HG03432 (cell line): ENCODE measurements at regions not wholly inside any gene's neighbourhood (a gene's known extent, or its start where the extent isn't known, plus 50 kb on each side); places are given as distances from the start of the nearest gene placed in this dataset.
"Not testable (repeated sequence)": the region's sequence is repeated elsewhere in the genome, so short reads cannot be mapped to it uniquely, and the experiment has no call there.

Experiments
- ATAC-seq: cut with Tn5 transposase; IDR thresholded peaks from one replicate; pipeline ENCODE4 v1.9.1; 2021; ENCODE audit warnings: mild to moderate bottlenecking, moderate library complexity; ENCODE audit not compliant: unreplicated experiment

DNA sequence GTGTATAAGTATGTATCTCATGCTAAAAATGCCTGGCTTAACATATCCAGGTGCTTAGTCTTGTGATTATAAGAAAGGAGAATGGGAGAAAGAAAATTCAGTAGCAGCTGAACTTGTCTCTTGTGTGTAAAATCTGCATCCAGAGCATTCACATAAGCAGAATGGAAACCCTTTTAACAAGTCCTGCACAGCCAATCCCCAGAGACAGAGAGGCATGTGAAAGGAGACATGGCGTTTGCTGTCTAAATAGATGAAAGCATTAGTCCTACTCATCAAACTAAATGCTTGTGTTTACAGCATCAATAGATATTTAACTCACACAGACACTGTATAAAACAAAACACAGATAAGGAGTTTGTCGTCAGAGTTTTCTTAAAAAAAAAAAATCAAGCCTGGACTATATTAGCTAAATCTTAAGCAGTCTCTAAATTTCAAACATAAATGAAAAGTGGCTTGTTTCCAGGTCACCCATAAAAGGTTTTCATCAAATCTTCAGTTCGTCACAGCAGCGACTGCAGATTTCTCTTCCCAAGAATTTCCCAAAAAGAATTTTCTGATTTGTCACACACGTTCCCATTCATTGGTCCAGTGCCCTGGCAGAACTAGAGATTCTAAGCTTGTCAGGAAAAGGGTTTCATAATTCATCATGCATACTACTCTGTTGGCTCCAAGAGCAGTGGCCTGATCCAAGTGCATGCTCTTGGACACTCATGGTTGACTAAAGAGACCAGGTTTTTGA is 249.2 kb downstream of the BTG1 start:
- no peak for ATAC-seq

DNA sequence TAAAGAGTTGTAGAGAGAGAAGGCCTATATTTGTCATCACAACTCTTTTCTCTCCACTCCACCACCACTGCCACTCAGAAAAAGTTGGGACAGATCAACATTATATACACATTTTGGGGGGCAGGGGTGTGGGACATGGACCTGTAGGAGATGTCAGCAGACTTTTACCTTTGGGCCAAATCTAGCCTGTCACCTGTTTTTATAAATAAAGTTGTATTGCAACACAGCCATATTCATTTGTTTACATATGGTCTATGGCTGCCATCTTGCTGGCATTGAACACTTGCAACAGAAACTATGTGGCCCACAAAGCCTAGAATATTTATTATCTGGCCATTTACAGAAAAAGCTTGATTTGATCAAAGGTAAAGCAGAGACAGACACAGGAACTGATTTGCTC is 250.7 kb downstream of the BTG1 start:
- ATAC-seq, result no peak

DNA sequence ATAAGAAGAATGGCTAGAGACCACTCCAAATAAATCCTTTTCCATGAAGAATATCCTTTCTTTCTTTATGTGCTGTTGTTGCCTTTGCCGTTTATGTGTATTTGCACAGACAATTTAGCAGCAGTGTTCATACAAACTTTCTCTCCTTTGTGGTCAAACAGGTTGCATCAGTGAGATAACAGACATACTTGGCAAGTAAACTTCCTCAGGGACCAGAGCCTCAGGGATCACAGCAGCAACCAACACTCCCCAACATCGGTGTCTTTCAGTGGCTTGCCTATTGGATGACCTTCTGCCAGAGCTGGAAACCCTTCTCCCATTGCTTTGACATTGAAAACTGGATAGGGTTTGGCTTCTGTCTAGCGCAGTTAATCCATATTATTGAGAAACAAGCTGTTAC is 252.2 kb downstream of the BTG1 start:
- no peak for ATAC-seq

DNA sequence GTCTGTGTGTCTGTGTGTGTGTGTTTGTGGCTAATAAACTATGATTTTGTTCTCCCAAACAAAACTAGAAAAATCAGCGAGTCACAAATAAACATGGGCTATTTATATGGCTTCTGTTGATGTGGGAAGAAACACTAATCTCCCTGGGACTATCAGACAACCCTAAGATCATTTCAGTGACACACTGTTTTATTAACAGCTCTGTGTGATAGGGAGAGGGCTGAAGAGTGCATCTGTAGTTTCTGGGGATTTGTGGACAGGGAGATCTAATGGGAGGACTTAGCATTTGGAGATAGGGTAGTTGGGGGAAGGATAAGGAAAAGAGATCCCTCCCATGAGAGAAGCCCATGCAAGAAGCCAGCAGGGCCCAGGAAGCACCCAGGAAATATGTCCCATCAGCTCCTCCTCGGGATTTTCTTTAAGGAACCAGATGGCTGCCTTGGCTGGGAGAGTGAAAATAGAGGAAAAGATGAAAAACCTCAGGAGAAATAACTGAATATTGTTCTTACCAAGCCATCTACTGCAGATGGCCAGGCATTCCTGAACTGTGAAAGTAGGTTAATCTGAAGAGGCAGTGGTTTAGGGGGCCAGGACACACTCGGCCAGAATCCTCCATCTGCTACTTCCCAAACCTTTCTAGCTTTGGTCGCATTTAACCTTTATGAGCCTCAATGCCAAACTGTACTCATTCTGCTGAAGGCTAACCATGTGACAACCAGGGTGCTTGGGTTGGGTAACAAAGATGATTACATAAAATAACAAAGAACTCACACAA is 253.4 kb downstream of the BTG1 start:
- no peak for ATAC-seq

DNA sequence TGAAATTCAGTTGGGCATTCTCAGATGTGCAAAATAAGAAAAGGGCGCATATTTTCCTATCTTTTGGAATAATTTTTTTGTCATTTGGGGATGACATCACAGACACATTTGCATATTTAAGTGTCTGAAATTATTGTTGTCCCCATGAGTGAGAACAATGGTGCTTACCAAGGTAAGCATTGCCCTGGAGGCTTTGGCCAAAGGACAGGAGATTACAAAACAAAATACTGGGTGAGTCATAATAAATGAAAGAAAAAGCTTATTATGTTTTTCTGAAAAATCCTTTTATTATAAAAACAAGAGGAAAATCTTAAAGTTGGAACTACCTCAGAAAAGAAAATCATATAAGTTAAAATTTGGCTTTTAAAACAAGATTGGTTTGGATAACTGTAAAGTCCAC is 254.9 kb downstream of the BTG1 start:
- no peak for ATAC-seq

DNA sequence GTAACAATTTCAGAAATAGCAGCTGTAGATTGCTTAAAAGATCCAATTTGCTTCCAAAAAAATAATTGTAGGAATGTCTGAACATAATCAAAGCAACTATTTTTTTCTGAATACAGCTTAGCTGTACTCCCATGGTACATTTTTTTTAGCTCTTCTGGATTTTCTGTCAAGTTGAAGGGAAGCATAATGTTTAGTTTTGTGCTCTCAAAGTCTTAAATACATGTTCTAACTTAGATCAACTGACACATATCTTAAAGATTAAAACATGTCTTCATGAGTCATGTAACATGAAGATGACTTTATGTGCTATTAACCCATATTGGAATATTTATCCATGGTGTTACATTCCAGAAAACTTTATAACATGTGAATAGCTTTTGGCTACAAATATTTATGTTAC is 255.7 kb downstream of the BTG1 start:
- ATAC-seq, result no peak

DNA sequence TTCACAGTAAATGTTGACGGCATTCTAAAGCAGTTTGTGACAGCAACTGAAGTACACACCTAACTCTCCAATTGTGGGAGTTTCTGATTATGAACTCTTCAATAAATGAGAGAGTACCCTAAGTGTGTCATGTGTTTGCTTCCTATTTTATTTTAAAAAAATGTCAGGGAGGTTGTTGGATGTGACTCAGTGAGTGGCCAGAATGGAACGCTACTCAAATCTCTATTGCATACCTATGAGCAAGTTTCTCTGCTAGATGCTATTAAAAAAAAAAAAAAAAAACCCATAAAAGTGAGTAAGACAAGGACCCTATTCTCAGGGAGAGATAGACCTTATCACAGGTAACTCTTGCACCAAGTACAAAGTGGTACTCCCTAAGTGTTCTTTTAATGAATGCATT is 256.6 kb downstream of the BTG1 start:
- no peak for ATAC-seq

DNA sequence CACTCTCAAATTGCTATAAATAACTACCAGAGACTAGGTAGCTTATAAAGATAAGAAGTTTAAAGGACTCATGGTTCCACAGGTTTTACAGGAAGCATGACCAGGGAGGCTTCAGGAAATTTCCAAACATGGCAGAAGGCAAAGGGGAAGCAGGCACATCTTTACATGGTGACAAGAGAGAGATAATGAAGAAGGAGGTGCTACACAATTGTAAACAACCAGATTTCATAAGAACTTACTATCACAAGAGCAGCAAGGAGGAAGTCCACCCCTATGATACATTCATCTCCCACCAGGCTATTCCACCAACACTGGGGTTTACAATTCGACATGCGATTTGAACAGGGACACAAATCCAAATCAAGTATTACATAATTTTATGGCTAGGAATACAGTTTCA is 257.7 kb downstream of the BTG1 start:
- no peak for ATAC-seq

DNA sequence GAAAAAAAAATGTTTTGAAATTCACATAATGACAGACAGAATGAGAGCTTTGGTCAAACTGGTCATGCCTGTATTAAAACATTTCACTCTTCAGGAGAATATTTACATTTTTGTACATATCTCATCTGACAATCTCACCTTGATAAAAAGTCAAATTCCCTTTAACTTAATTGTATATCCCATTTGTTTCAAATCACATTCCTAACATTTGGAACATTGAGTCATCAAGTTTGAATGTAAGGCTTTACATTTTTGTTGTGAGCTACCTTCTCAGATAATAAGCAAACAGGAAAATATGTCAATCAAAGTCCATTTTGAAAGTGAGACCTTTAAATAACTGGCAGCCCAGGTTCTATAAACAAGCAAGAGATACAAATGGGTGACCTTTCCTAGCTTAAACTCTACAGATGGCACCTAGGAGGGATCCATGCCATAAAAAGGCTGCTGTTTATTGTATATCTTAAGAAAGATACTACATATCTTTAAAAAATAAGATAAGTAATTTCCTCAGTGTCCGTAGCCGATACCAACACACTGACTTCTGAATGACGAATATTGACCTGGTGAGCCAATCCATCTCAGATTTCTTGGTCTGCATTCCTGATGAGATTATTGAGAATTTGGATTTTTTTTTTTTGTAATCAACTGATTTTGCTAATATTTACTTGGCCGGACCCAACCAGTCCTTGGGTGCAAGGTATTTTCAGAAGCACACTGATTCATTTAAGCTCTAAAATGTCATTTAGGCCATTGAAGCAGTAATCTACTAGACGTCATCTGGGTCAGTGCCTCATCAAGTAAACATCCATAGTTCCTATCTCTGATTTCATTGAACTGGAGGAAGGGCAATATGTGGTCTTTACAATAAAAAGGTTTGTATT is 259.6 kb downstream of the BTG1 start:
- no peak for ATAC-seq

DNA sequence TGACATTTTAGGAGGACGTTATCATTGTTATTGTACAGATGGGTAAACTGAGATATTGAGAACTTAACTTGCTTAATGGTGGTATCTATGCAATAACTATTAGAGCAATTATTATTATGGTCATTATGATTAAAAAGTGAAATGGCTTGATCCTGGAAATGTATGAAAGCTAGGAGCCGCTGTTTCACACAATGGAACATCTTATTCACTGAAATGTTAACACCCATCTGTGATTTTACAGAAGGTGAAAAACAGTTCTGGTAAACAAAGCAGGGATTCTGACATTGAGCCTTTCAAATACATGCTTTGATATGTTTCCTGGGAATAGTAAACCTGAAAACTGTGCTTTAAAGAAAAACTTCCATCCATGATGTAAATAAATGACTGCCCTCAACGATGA is 261.4 kb downstream of the BTG1 start:
- no peak for ATAC-seq

DNA sequence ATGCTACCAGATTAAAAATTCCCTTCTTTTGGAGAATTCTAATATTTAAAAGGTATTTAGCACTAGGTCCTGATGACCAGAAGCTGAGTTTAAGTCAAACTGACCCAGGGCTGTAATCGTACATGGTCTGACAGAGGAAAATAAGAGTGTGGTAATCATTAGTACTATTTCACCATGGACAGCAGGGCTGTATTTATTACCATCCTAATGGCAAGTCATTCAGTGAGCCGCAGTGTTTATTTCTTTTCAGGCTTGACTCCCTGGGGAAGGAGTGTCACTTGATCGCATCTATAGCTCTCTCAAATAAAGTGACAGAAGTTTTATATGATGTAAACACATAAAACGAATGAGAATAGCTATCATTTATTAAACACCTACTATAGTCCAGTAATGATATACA is 261.8 kb downstream of the BTG1 start:
- no peak for ATAC-seq

DNA sequence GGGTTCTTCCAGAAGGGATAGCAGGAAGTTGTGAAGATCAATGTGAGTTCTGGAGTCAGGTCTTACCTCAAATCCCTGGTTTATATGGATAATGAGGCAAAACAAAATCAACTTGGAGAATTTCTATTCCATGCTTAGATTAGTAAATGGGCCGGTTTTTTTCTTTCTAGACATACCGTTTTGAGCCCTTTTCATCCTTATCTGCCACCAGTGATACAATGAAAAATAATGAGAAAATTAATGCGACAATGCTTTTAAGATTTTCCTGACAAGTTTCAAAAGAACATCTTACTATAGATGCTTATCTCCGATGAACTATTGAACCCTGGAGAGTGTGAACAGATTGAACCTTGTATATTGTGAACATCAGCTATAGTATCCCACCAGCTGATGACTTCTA is 262.7 kb downstream of the BTG1 start:
- ATAC-seq, result no peak

DNA sequence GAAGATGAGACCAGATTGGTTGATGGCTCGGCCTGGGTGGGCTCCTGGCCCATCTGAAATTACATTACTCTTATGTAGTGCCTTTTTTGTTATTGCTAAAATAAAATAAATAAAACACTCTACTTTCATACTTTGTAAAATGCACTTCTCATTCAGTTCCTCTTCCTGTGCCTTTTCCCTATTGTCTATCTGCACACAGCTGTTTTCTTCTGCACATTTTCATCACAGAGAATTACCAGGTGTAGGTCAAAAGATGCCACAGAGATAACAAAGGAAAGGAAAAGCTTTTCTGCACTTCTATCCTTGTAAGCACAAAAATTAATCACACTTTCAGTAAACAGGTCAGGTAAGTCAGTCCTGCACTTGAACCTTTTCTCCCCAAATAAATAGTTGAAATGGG is 265.1 kb downstream of the BTG1 start:
- no peak for ATAC-seq

DNA sequence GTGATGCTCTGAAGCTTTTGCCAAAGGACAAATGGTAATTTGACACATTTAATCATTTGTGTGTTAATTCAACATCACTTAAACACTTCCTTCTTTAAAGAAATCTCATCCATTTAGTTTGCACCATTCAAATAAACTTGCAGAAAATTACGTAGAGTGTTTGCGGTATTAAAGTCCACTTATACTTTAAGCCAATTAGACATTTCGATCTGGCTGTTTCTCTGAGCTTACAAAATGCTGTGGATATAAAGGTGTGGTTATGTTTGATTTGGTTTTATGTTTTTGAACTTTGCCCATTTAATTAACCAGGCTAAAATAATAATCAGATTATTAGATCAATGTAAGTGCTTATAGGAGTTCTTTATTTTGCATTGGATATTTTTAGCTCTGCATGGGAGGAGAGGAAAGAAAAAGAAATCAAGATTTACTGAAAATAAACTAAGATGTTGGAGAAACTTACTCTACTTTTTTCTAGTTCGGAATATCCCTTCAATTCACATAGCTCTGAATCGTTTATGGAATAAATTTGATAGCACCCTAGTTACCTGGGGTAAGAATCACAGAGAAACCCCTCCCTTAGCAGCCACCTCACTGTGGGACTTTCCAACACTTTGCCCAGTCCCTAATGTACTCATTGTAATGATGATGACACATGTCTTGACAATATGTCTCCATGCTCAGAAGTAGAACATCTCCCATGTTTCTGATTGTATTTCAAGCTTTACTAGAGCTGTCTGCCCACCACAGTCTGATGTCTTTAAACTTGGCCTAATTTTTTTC is 268.0 kb downstream of the BTG1 start:
- ATAC-seq, result no peak

DNA sequence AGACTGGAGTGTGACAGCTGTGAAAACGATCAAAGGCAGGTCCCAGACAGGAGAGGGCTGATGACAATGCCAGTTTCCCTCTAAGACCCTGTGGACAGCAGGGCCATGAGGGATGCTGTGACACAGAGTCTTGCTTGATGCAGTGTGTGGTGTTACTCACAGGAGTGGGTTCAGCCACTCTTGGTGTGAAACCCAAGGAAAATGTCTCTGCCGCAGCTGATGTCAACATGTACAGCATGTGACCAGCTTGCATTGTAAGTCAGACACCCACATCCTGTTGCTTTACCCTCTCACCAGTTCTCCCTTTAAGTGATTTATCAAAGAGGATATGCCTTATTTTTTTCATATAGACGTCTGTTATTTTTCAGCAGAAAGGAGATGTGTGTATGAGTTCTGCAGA is 268.6 kb downstream of the BTG1 start:
- peak; percentile 89 for ATAC-seq

DNA sequence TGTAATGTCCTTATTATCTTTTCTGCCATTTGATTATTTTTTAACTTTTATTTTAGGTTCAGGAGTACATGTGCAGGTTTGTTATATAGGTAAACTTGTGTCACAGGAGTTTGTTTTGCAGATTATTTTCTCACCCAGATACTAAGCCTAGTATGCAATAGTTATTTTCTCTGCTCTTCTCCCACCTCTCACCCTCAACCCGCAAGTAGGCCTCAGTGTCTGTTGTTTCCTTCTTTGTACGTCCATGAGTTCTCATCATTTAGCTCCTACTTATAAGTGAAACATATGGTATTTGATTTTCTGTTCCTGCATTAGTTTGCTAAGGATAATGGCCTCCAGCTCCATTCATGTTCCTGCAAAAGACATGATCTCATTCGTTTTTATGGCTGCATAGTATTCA is 270.0 kb downstream of the BTG1 start:
- ATAC-seq, result not testable (repeated sequence)

DNA sequence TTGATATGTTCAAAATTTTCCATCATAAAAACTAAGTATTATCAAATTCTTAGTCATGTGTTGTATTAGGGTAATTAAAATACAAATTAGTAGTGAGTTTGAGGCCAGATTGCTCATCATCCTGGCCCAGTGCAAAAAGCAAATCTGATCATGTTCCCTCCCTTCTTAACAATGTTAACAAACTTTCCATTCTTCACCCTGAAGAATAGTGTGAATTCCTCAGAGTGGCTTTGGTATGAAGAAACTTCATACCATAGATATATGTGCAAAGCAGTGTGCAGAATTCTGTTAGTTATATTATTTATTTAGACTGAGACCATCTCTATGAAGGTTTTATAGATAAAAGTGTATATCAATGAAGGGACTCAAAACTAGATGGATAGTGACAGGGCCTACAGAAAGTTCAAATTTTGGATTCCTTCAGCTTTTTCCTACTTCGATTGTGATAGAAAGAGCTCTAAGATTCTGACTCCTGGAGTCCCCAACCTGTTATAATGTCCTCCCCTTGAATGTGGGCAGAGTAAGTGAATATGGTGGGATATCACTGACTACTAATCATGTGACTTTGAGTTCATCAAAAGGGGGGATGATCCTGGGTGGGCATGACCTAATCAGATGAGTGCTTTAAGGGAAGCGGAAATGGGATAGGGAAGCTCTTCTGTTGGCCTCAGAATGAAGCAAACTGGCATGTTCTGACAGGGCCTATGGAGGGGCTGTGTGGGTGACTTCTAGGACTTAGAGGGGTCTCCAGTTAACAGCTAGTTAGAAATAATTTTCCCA is 271.4 kb downstream of the BTG1 start:
- ATAC-seq, result no peak

DNA sequence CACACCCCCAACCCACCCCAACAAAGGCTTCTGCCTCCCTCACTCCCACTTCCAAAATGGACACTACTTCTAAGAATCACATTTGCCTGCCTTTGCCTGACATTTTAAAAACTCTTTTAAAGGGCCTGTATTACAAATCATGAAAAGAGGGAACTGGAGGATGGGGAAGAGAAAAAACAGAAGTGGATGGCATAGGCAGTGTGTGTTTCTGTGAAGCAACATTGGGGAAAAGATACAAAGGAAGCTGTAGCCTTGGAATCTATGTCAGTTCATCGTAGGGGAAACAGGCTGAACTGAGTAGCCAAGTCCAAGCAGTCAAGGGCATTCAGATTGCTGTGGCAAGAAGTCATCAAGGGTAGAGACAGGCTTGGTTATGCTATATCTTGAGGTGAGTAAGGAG is 273.9 kb downstream of the BTG1 start:
- no peak for ATAC-seq

DNA sequence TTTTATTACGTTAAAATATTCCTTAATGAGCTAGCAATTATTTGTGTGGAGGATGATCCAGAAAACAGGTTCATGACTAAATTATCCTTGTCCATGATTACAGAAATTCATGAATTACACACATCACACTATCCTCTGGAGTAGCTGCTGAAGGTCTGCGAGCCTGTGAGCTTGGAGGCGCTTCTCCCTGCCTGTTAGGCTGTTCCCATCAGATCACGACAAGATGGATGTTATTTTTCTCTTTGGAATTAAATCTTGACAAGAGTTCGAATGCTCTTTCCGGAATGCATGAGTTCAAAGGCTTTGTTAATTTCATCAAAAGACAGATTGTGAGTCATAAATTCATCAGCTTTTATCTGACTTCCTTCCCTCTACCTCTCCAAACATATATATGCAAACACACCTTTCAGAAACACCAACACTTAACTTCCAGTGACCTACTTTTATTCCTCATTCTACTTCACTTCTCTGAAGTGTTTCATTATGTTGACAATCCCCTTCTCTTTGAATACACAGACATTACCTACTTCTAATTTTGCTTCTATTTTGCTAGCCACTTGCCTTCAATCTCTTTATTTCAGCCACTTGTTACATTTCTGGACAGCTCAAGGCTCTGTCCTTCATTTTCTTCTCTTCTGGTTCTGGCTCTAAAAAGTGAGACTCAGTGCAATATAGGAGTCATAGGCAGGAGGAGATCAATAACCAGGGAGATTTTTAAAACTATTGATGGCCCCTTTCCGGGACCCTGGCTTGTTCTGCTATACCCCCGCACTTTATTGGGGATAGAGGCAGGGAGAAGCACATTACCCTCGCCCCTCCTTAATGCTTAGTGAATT is 274.6 kb downstream of the BTG1 start:
- no peak for ATAC-seq
